ENCODE measurements at regions not wholly inside any gene's neighbourhood (a gene's known extent, or its start where the extent isn't known, plus 50 kb on each side); places are given as distances from the start of the nearest gene placed in this dataset.

GRCh38 chr2:39523308-39524044, 86.4 kb upstream of the MAP4K3 start:
- no peak overlapping the region for H3K4me3 ChIP-seq (ENCODE audit: low read depth, low read length)
- peak; percentile 91 for DNase-seq (ENCODE audit: low read depth)
- TF ChIP-seq CTCF (IDR thresholded peaks at IDR 0.05; ENCODE audit: insufficient read depth, low read length), result no peak

GRCh38 chr2:39524061-39524460, 87.0 kb upstream of the MAP4K3 start:
- TF ChIP-seq CTCF (IDR thresholded peaks at IDR 0.05; ENCODE audit: insufficient read depth, low read length), result no peak
- no peak overlapping the region for H3K4me3 ChIP-seq (ENCODE audit: low read depth, low read length)
- DNase-seq (ENCODE audit: low read depth), result peak; percentile 49

GRCh38 chr2:39524756-39525635, 87.9 kb upstream of the MAP4K3 start:
- TF ChIP-seq CTCF (IDR thresholded peaks at IDR 0.05; ENCODE audit: insufficient read depth, low read length), result no peak
- no peak overlapping the region for H3K4me3 ChIP-seq (ENCODE audit: low read depth, low read length)
- DNase-seq (ENCODE audit: low read depth), result peak; percentile 49

GRCh38 chr2:39525636-39526412, 88.7 kb upstream of the MAP4K3 start:
- no peak for TF ChIP-seq CTCF (IDR thresholded peaks at IDR 0.05; ENCODE audit: insufficient read depth, low read length)
- no peak overlapping the region for H3K4me3 ChIP-seq (ENCODE audit: low read depth, low read length)
- no peak for DNase-seq (ENCODE audit: low read depth)

GRCh38 chr2:39528701-39529100, 91.6 kb upstream of the MAP4K3 start:
- no peak for DNase-seq (ENCODE audit: low read depth)
- TF ChIP-seq CTCF (IDR thresholded peaks at IDR 0.05; ENCODE audit: insufficient read depth, low read length), result no peak
- H3K4me3 ChIP-seq (ENCODE audit: low read depth, low read length), result no peak overlapping the region

- peak; percentile 27 for DNase-seq (ENCODE audit: low read depth)
- TF ChIP-seq CTCF (IDR thresholded peaks at IDR 0.05; ENCODE audit: insufficient read depth, low read length), result no peak
- H3K4me3 ChIP-seq (ENCODE audit: low read depth, low read length), result no peak overlapping the region
Measured at GRCh38 chr2:39529836-39530235, 92.8 kb upstream of the MAP4K3 start.

Data from fibroblast of the aortic adventitia (primary cell).